ENCODE measurements at regions not wholly inside any gene's neighbourhood (a gene's known extent, or its start where the extent isn't known, plus 50 kb on each side); places are given as distances from the start of the nearest gene placed in this dataset.
A peak's percentile ranks its signal among the peaks of the same experiment; 100 is the strongest.
"Not testable (repeated sequence)": the region's sequence is repeated elsewhere in the genome, so short reads cannot be mapped to it uniquely, and the experiment has no call there.

GRCh38 chr12:127130506-127131124 is 1136.4 kb upstream of the TMEM132C start:
- no peak for DNase-seq

- DNase-seq: no peak
Observed at GRCh38 chr12:127133675-127134335, 1133.2 kb upstream of the TMEM132C start.

GRCh38 chr12:127140864-127141484 is 1126.0 kb upstream of the TMEM132C start:
- not testable (repeated sequence) for DNase-seq

GRCh38 chr12:127143020-127143419 is 1124.0 kb upstream of the TMEM132C start:
- DNase-seq: peak; percentile 45

GRCh38 chr12:127144770-127145169 is 1122.2 kb upstream of the TMEM132C start:
- DNase-seq: peak; percentile 62

GRCh38 chr12:127145241-127145928 is 1121.6 kb upstream of the TMEM132C start:
- no peak for DNase-seq

- no peak for DNase-seq
Observed at GRCh38 chr12:127145929-127146789, 1120.8 kb upstream of the TMEM132C start.

- DNase-seq: no peak
Observed at GRCh38 chr12:127146991-127147718, 1119.8 kb upstream of the TMEM132C start.

- no peak for DNase-seq
Observed at GRCh38 chr12:127147724-127148123, 1119.2 kb upstream of the TMEM132C start.

- no peak for DNase-seq
Observed at GRCh38 chr12:127148318-127148717, 1118.7 kb upstream of the TMEM132C start.

- no peak for DNase-seq
Observed at GRCh38 chr12:127149226-127149964, 1117.6 kb upstream of the TMEM132C start.

GRCh38 chr12:127150028-127150427 is 1116.9 kb upstream of the TMEM132C start:
- DNase-seq: no peak

GRCh38 chr12:127150479-127150878 is 1116.5 kb upstream of the TMEM132C start:
- DNase-seq: no peak

GRCh38 chr12:127150956-127151355 is 1116.0 kb upstream of the TMEM132C start:
- DNase-seq: no peak

- no peak for DNase-seq
Observed at GRCh38 chr12:127153996-127154395, 1113.0 kb upstream of the TMEM132C start.

- DNase-seq: not testable (repeated sequence)
Observed at GRCh38 chr12:127154830-127155229, 1112.1 kb upstream of the TMEM132C start.

GRCh38 chr12:127155935-127156619 is 1110.9 kb upstream of the TMEM132C start:
- DNase-seq: not testable (repeated sequence)

GRCh38 chr12:127157501-127158366 is 1109.2 kb upstream of the TMEM132C start:
- not testable (repeated sequence) for DNase-seq

- no peak for DNase-seq
Observed at GRCh38 chr12:127158385-127159061, 1108.4 kb upstream of the TMEM132C start.
